Endothelial cell of umbilical vein (primary cell): ENCODE measurements at regions not wholly inside any gene's neighbourhood (a gene's known extent, or its start where the extent isn't known, plus 50 kb on each side); places are given as distances from the start of the nearest gene placed in this dataset.

Experiments used
- MAX ChIP-seq: IDR thresholded peaks from 2 replicates; pipeline ENCODE4 v1.6.1; 2011; ENCODE audit not compliant: insufficient read depth, insufficient read length
- MYC ChIP-seq: IDR thresholded peaks from one replicate; pipeline ENCODE4 v1.6.1; 2011; ENCODE audit warnings: mild to moderate bottlenecking, low read depth, low read length
- POLR2A ChIP-seq: IDR thresholded peaks from 2 replicates; pipeline ENCODE4 v1.6.1; 2012; ENCODE audit warnings: low read depth, mild to moderate bottlenecking, control low read depth, low read length
- POLR2AphosphoS5 ChIP-seq: IDR thresholded peaks from 2 replicates; pipeline ENCODE4 v1.6.1; 2012; ENCODE audit warnings: low read depth, mild to moderate bottlenecking, control low read depth, low read length, moderate library complexity; ENCODE audit not compliant: insufficient read depth
- TF ChIP-seq, protein P1 (sequence below), 2 donors: IDR thresholded peaks; 1 replicate in 1 of 2; 2 replicates in 1 of 2; pipeline ENCODE4 v1.5.1; 2011; ENCODE audit warnings: low read length in 2 of 2, mild to moderate bottlenecking in 2 of 2, moderate library complexity in 2 of 2, control low read depth in 1 of 2, inconsistent platforms in 1 of 2, low read depth in 1 of 2; ENCODE audit not compliant: insufficient read depth in 1 of 2; ENCODE audit errors: extremely low read depth in 1 of 2

- TF ChIP-seq POLR2AphosphoS5 (no peak), MAX (no peak), POLR2A (no peak), MYC (no peak)
- TF ChIP-seq, protein P1, sequence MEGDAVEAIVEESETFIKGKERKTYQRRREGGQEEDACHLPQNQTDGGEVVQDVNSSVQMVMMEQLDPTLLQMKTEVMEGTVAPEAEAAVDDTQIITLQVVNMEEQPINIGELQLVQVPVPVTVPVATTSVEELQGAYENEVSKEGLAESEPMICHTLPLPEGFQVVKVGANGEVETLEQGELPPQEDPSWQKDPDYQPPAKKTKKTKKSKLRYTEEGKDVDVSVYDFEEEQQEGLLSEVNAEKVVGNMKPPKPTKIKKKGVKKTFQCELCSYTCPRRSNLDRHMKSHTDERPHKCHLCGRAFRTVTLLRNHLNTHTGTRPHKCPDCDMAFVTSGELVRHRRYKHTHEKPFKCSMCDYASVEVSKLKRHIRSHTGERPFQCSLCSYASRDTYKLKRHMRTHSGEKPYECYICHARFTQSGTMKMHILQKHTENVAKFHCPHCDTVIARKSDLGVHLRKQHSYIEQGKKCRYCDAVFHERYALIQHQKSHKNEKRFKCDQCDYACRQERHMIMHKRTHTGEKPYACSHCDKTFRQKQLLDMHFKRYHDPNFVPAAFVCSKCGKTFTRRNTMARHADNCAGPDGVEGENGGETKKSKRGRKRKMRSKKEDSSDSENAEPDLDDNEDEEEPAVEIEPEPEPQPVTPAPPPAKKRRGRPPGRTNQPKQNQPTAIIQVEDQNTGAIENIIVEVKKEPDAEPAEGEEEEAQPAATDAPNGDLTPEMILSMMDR (IDR thresholded peaks at IDR 0.05; ENCODE audit: extremely low read depth in 1 of 2, insufficient read depth in 1 of 2, low read depth in 1 of 2, low read length in 2 of 2) = no peak
These were observed 433.7 kb upstream of the PFKP start for GRCh38 chr10:2633630-2634029.
